GM12864 (cell line): ENCODE measurements at regions not wholly inside any gene's neighbourhood (a gene's known extent, or its start where the extent isn't known, plus 50 kb on each side); places are given as distances from the start of the nearest gene placed in this dataset.

ENCODE experiments used
- DNase-seq: peaks from one replicate; pipeline ENCODE4 v3.0.0-alpha.2; 2011; ENCODE audit warnings: low read depth
- H3K4me3 ChIP-seq: 2 replicates; pipeline ENCODE4 v1.5.1; 2011; ENCODE audit warnings: mild to moderate bottlenecking, low read depth, low read length, control low read depth
- TF ChIP-seq, protein P1 (sequence below): IDR thresholded peaks from 2 replicates; pipeline ENCODE4 v1.5.1; 2011; ENCODE audit warnings: low read depth, mild to moderate bottlenecking, moderate library complexity, low read length, control low read depth, inconsistent platforms; ENCODE audit errors: missing control alignments

DNA sequence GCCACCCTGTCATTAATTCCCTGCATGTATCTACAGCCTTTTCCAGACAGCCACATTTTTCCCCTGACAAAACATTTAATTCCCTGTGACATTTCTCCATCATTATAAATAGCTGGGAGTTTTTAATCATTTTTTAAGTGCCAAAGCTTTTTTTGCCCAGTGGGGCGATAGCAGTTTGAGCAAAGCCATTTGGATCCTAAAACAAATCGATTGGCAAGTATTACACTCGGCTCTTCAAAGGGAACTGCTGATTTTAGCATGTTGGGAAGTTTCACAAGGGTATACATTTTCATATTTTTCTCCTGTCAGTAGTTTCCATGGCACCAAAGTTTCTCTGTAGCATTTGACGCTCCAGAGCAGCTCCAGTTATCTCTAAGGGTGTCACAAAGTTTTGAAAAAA is 210.8 kb downstream of the HIPK3 start:
- no peak for DNase-seq
- TF ChIP-seq, protein P1, sequence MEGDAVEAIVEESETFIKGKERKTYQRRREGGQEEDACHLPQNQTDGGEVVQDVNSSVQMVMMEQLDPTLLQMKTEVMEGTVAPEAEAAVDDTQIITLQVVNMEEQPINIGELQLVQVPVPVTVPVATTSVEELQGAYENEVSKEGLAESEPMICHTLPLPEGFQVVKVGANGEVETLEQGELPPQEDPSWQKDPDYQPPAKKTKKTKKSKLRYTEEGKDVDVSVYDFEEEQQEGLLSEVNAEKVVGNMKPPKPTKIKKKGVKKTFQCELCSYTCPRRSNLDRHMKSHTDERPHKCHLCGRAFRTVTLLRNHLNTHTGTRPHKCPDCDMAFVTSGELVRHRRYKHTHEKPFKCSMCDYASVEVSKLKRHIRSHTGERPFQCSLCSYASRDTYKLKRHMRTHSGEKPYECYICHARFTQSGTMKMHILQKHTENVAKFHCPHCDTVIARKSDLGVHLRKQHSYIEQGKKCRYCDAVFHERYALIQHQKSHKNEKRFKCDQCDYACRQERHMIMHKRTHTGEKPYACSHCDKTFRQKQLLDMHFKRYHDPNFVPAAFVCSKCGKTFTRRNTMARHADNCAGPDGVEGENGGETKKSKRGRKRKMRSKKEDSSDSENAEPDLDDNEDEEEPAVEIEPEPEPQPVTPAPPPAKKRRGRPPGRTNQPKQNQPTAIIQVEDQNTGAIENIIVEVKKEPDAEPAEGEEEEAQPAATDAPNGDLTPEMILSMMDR: no peak
- H3K4me3 ChIP-seq: no peak overlapping the region

DNA sequence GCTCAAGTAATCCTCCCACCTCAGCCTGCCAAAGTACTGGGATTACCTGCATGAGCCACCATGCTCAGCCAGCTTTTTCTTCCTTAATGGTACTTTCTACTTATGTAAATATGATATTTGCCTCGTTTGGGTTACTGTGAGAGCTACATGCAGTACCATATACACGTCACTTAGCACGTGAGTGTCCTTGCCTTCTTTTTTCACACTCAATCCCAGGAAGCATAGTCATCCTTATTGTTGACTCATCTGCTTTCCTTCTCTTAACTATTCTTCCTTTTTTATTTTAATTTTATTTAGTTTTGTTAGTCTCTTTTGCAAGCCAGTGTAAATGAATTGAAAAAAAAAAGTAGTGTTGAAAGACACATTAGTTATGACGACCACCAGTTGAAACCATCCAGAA is 205.9 kb downstream of the HIPK3 start:
- H3K4me3 ChIP-seq: no peak overlapping the region
- no peak for DNase-seq
- TF ChIP-seq, protein P1: no peak

DNA sequence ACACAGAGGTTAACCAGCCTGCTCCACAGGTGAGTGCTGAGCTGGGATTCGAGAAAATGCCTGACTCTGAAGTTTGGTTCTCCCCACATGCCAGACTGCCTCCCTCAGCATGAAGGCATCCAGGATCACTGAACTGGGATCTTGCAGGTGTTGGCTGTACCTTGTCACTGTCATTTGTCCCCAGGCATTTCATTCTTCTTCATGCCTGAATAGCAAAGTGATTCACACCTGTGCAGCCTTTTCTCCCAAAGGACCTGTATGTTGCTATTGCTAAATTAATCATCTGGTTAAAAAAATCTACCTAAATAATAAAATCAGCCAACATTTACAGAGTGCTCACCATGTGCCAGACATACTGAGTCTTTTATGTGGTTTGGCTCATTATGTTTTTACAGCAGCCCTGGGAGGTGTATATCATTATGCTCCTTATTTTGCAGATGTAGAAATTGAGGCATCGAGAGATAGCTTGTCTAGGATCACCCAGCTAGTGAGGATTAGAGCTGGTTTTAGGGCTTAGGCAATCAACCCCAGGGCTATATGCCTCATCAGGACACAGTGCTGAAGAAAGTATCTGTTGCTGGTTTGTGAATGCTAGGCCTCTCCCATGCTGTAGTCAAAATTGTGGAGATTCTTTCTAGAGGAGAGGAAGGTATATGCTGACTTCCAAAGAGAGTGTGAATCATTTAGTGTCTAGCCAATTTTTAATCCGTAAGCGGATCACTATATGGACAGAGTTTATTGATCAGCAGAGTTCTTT is 204.4 kb downstream of the HIPK3 start:
- TF ChIP-seq, protein P1: no peak
- H3K4me3 ChIP-seq: no peak overlapping the region
- DNase-seq: no peak

DNA sequence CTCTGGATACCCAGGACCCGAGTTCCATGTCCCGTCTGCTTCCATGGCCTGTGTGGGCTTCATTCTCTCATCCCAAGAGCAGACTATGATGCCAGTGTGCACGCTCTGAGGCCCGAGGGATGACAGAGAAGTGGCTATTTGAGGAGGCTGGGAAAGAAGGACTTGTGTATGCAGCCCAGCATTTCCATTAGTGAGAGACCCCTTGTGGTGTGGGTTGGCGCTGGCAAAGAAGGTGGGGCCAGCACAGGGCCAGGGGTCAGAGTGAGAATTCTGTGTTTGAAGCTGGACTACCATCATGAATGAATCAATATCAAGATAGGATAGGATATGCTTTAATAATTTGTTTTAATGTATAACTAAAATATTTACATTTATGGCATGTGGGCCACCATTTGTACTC is 200.8 kb downstream of the HIPK3 start:
- no peak for DNase-seq
- TF ChIP-seq, protein P1: no peak
- H3K4me3 ChIP-seq: no peak overlapping the region

DNA sequence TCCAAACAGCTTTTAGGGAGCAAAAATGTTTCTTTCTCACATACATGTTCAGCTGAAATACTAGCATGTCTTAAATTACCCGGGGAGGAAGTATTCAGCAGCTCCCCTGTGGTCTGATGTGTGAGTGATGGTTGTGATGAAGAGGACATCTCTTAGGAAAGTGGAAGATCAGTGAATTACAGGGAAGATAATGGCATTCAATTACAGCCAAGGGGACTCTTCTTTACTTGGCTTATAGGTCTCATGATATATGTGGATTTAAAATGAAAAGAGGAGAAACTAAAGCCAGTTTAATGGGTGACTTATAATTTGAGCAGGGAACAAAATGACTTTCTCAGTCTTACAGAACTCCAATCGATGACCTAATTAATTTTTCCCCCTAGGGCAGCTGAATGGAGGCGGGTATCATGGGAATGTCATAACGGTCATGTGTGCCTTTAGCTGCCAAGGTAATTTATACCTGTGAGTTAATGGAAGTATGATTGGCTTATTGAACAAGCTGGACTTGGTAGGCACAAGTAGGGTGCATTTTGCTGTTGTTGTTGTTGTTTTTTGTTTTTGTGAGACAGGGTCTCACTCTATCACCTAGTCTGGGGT is 198.8 kb downstream of the HIPK3 start:
- H3K4me3 ChIP-seq: no peak overlapping the region
- TF ChIP-seq, protein P1: no peak
- DNase-seq: no peak

DNA sequence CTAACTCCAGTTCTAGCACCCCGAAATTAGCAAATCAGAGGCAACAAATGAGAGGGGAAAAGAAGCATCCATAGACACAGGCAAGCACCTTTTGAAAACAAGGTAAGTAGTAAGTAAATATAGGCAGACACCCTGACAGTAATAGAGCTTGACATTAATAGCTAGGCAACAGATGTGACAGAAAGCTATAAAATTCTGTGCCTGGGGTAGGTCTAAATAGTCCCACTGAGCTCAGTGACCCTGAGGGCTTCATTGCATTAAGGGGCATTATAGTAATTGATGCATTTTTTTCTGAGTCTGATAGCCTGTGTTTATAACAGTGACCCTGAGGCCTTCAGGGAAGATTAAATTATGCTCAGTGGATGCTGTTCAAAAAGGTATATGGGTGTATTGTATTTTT is 197.1 kb downstream of the HIPK3 start:
- no peak for DNase-seq
- TF ChIP-seq, protein P1: no peak
- no peak overlapping the region for H3K4me3 ChIP-seq
